ENCODE measurements at regions not wholly inside any gene's neighbourhood (a gene's known extent, or its start where the extent isn't known, plus 50 kb on each side); places are given as distances from the start of the nearest gene placed in this dataset.

DNA sequence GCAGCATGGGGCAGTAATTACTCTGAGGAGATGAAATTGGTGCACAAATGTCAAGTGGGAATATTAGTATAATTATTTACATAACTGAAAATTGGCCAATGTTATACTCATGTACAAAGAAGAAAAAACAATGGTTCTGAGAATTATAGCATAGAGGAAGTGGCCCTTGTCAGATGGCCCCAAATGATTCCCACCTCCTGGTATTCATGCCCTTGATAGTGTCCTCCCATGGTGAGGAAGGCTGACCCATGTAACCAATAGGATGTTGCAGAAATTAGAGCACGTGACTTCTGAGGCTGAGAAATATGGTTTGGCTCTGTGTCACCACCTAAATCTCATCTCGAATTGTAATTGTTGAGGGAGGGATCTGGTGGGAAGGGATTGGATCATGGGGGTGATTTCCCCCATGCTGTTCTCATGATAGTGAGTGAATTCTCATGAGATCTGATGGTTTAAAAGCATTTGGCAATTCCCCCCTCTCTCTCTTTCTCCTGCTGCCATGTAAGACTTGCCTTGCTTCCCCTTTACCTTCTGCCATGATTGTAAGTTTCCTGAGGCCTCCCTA lies 368.5 kb downstream of the SHQ1 start:
- TF ChIP-seq POLR2A (IDR thresholded peaks at IDR 0.05), result no peak
- TF ChIP-seq, protein P1, sequence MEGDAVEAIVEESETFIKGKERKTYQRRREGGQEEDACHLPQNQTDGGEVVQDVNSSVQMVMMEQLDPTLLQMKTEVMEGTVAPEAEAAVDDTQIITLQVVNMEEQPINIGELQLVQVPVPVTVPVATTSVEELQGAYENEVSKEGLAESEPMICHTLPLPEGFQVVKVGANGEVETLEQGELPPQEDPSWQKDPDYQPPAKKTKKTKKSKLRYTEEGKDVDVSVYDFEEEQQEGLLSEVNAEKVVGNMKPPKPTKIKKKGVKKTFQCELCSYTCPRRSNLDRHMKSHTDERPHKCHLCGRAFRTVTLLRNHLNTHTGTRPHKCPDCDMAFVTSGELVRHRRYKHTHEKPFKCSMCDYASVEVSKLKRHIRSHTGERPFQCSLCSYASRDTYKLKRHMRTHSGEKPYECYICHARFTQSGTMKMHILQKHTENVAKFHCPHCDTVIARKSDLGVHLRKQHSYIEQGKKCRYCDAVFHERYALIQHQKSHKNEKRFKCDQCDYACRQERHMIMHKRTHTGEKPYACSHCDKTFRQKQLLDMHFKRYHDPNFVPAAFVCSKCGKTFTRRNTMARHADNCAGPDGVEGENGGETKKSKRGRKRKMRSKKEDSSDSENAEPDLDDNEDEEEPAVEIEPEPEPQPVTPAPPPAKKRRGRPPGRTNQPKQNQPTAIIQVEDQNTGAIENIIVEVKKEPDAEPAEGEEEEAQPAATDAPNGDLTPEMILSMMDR (IDR thresholded peaks at IDR 0.05), result no peak

All from testis (tissue), 2 donors.